Activated CD8-positive, alpha-beta T cell treated with anti-CD3 and anti-CD28 coated beads for 36 hours (primary cell): ENCODE measurements at regions not wholly inside any gene's neighbourhood (a gene's known extent, or its start where the extent isn't known, plus 50 kb on each side); places are given as distances from the start of the nearest gene placed in this dataset.
"Not testable (repeated sequence)": the region's sequence is repeated elsewhere in the genome, so short reads cannot be mapped to it uniquely, and the experiment has no call there.

Source experiments
- ATAC-seq: fragments of 200-7000 bp; cut with Tn5 transposase; one replicate; pipeline ENCODE4 v1.10.0; 2021; ENCODE audit warnings: mild to moderate bottlenecking, moderate library complexity
- CTCF ChIA-PET: fragments of 350-600 bp; sonication (Branson Sonifier 250); formaldehyde crosslinking; loops from one replicate; lab custom pipeline; 2021; ENCODE audit warnings: antibody characterized with exemption; lab: Charles Lee
- POLR2A ChIA-PET: fragments of 350-600 bp; sonication (Branson Sonifier 250); formaldehyde crosslinking; loops from one replicate; lab custom pipeline; 2021; ENCODE audit warnings: antibody characterized with exemption; lab: Charles Lee
- DNase-seq: peaks from one replicate; pipeline ENCODE4 v3.0.0-alpha.2; 2020
- H3K27ac Mint-ChIP-seq: one replicate; pipeline ENCODE4 v1.8.0; 2021; ENCODE audit warnings: mild to moderate bottlenecking, mixed read lengths
- H3K27me3 Mint-ChIP-seq: one replicate; pipeline ENCODE4 v1.8.0; 2021; ENCODE audit warnings: mixed read lengths
- H3K36me3 Mint-ChIP-seq: one replicate; pipeline ENCODE4 v1.8.0; 2021; ENCODE audit warnings: low read depth, mixed read lengths
- H3K4me1 Mint-ChIP-seq: one replicate; pipeline ENCODE4 v1.8.0; 2021; ENCODE audit warnings: low read depth, mixed read lengths
- H3K4me3 Mint-ChIP-seq: one replicate; pipeline ENCODE4 v1.8.0; 2021; ENCODE audit warnings: mild to moderate bottlenecking, moderate library complexity, mixed read lengths
- H3K9me3 Mint-ChIP-seq: one replicate; pipeline ENCODE4 v1.8.0; 2021; ENCODE audit warnings: mixed read lengths
- intact Hi-C: fragments of 100-400 bp; cut with micrococcal nuclease; formaldehyde crosslinking; loops from one replicate; pipeline ENCODE4 v1.10.0; 2022
- TF ChIP-seq, protein P1 (sequence below): fragments of 200-600 bp; IDR thresholded peaks from one replicate; pipeline ENCODE4 v1.8.0; 2022; ENCODE audit warnings: antibody characterized with exemption, mild to moderate bottlenecking

DNA sequence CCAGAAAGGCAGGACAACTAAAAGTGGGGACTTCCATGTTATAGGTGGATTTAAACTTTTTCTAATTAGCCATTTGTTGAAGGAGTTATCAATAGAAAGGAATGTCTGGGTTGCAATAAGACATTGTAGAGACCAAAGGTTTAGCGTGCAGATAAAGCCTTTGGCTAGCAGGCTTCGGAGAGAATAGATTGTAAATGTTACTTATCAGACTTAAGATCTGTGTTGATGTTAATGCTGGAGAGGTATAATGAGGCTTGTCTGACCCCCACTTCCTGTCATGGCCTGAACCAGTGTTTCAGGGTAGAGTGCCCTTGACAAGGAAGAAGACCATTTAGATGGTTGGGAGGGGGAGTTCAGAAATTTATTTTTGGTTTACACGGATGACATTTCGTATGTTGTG lies 67.1 kb upstream of the SPIN4 start:
- no peak for ATAC-seq
- Mint-ChIP-seq H3K4me3 (no peak overlapping the region), H3K9me3 (peaks cover 13% of the 10 kb centered on the region), H3K27ac (no peak overlapping the region), H3K36me3 (peaks cover under 1% of the 10 kb centered on the region), H3K4me1 (no peaks in the 10 kb centered on the region), H3K27me3 (no peaks in the 10 kb centered on the region)
- TF ChIP-seq, protein P1, sequence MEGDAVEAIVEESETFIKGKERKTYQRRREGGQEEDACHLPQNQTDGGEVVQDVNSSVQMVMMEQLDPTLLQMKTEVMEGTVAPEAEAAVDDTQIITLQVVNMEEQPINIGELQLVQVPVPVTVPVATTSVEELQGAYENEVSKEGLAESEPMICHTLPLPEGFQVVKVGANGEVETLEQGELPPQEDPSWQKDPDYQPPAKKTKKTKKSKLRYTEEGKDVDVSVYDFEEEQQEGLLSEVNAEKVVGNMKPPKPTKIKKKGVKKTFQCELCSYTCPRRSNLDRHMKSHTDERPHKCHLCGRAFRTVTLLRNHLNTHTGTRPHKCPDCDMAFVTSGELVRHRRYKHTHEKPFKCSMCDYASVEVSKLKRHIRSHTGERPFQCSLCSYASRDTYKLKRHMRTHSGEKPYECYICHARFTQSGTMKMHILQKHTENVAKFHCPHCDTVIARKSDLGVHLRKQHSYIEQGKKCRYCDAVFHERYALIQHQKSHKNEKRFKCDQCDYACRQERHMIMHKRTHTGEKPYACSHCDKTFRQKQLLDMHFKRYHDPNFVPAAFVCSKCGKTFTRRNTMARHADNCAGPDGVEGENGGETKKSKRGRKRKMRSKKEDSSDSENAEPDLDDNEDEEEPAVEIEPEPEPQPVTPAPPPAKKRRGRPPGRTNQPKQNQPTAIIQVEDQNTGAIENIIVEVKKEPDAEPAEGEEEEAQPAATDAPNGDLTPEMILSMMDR, result no peak
- intact Hi-C loops, result no loop called here
- no peak for DNase-seq
- CTCF ChIA-PET, result no interaction called here
- POLR2A ChIA-PET, result no interaction called here

DNA sequence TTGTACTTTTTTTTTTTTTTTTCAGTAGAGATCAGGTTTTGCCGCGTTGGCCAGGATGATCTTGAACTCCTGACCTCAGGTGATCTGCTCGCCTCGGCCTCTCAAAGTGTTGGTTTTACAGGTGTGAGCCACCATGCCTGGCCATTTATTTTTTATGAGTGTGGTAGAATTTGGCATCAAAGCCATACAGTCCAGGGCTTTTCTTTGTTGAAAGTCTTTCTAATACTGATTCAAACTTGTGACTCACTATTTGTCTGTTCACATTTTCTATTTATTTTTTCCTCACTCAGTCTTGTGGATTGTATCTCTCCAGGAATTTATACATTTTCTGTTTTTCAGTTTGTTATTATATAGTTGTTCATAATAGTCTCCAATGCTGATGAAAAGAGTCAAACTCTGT lies 66.5 kb upstream of the SPIN4 start:
- TF ChIP-seq, protein P1, result no peak
- intact Hi-C loops, result no loop called here
- POLR2A ChIA-PET, result no interaction called here
- H3K27ac Mint-ChIP-seq, result no peak overlapping the region
- CTCF ChIA-PET, result no interaction called here
- H3K27me3 Mint-ChIP-seq, result no peaks in the 10 kb centered on the region
- no peaks in the 10 kb centered on the region for H3K36me3 Mint-ChIP-seq
- H3K4me3 Mint-ChIP-seq, result no peak overlapping the region
- H3K4me1 Mint-ChIP-seq, result no peaks in the 10 kb centered on the region
- DNase-seq (no peak), ATAC-seq (no peak)
- peaks cover 13% of the 10 kb centered on the region for H3K9me3 Mint-ChIP-seq

DNA sequence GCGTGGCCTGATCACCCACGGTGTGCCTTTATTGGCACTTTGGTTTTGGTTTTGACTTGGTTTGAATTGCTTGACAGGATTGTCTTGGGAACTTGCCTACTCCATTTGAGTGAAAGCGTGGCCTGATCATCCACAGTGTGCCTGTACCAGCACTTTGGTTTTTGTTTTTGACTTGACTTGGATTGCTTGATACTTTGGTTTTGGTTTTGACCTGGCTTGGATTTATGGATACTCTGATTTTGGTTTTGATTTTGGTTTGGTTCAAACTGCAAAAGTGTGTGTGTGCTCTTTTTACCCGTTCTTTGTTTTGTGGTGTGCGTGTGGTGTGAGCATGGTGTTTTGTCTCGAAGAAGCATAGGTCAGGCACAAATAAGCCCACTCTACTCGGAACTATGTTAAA lies 58.8 kb upstream of the SPIN4 start:
- ATAC-seq, H3K4me3 Mint-ChIP-seq, H3K9me3 Mint-ChIP-seq, H3K36me3 Mint-ChIP-seq, intact Hi-C loops, H3K4me1 Mint-ChIP-seq, POLR2A ChIA-PET, DNase-seq, CTCF ChIA-PET, H3K27me3 Mint-ChIP-seq, H3K27ac Mint-ChIP-seq: not testable (repeated sequence)

DNA sequence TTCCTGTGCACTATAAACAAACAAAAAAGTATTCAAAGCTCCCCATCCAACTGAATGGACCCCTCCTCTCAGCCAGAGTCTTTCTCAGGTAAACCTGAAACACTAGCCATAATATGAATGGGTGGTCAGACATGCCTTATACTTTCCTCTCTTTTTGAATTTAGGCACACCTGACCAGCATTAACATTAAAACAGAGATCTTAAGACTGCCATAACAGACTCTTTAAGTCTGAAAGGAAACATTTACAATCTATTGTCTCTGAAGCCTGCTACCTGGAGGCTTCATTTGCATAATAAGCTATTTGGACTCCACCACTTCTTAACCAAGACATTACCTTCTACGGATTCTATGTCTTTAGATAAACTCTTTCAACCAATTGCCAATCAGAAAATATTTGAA lies 56.9 kb upstream of the SPIN4 start:
- no peaks in the 10 kb centered on the region for H3K36me3 Mint-ChIP-seq
- no peak overlapping the region for H3K27ac Mint-ChIP-seq
- H3K27me3 Mint-ChIP-seq, result no peaks in the 10 kb centered on the region
- H3K4me1 Mint-ChIP-seq, result no peaks in the 10 kb centered on the region
- no peaks in the 10 kb centered on the region for H3K9me3 Mint-ChIP-seq
- ChIA-PET POLR2A (no interaction called here), CTCF (no interaction called here)
- DNase-seq (no peak), ATAC-seq (no peak)
- intact Hi-C loops, result no loop called here
- H3K4me3 Mint-ChIP-seq, result no peak overlapping the region
- TF ChIP-seq, protein P1, result no peak

DNA sequence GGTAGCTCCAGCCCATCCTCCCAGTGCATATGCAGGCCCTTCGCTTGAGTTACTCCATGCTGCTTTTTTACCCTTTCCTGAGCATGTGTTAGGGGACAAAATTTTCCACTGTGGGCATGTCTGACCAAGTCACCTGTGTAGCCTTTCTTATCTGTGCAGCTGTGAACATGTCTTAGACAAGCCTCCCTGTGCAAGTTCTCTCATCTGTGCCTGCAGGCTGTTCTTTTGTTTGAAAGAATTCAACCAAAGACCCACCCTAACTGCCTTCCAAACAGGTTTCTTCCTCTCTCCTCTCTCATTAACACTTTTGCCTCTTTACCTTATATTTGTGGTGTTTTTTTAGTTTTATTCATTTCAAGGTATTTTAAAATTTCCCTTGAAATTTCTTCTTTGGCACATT lies 53.2 kb upstream of the SPIN4 start:
- ChIA-PET POLR2A (no interaction called here), CTCF (no interaction called here)
- no peak overlapping the region for H3K27ac Mint-ChIP-seq
- H3K4me3 Mint-ChIP-seq, result no peak overlapping the region
- DNase-seq, result no peak
- H3K4me1 Mint-ChIP-seq, result no peaks in the 10 kb centered on the region
- no peaks in the 10 kb centered on the region for H3K36me3 Mint-ChIP-seq
- H3K27me3 Mint-ChIP-seq, result no peaks in the 10 kb centered on the region
- intact Hi-C loops, result no loop called here
- TF ChIP-seq, protein P1, result no peak
- no peaks in the 10 kb centered on the region for H3K9me3 Mint-ChIP-seq
- no peak for ATAC-seq

DNA sequence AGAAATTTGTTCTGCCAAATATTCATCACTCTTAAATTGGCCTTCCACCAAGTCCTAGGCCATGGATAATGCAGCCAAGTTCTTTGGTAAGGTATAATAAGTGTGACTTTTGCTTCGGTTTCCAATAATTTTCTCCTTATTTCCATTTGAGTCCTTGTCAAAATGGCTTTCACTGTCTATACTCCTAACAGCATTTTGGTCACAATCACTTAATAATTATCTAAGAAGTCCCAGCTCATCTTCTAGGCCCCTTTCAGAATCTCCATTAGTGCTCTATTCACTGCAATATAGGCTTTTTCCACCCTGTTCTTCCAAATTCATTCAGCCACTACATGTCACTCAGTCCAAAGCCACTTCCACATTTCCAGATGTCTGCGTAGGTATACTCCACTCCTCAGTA lies 51.0 kb upstream of the SPIN4 start:
- Mint-ChIP-seq H3K27me3 (no peaks in the 10 kb centered on the region), H3K4me3 (no peak overlapping the region), H3K4me1 (no peaks in the 10 kb centered on the region), H3K36me3 (no peaks in the 10 kb centered on the region), H3K27ac (no peak overlapping the region), H3K9me3 (no peaks in the 10 kb centered on the region)
- DNase-seq, result no peak
- TF ChIP-seq, protein P1, result no peak
- no peak for ATAC-seq
- intact Hi-C loops, result no loop called here
- POLR2A ChIA-PET, result no interaction called here
- CTCF ChIA-PET, result no interaction called here
